OCI-LY3 (cell line): ENCODE measurements at regions not wholly inside any gene's neighbourhood (a gene's known extent, or its start where the extent isn't known, plus 50 kb on each side); places are given as distances from the start of the nearest gene placed in this dataset.

ENCODE experiments used
- H2AFZ ChIP-seq: fragments of 200-600, 300-600 bp; shearing (Covaris generic); 2 replicates; pipeline ENCODE4 v1.6.0; 2014; ENCODE audit warnings: antibody characterized with exemption, low read depth, low read length
- H3K27ac ChIP-seq: fragments of 200-600, 300-600 bp; sonication (generic); 2 replicates; pipeline ENCODE4 v1.5.1; 2014; ENCODE audit warnings: mild to moderate bottlenecking, low read length, moderate library complexity, mixed read lengths
- H3K27me3 ChIP-seq: fragments of 200-600, 300-600 bp; sonication (generic); 2 replicates; pipeline ENCODE4 v1.6.1; 2014; ENCODE audit warnings: low read depth, low read length, mixed read lengths
- H3K36me3 ChIP-seq: fragments of 200-600, 300-600 bp; sonication (generic); replicated peaks from 2 replicates; pipeline ENCODE3; 2014; ENCODE audit warnings: low read depth, low read length, mixed read lengths
- H3K4me1 ChIP-seq: fragments of 300-600, 200-600 bp; sonication (generic); 2 replicates; pipeline ENCODE4 v1.6.1; 2014; ENCODE audit warnings: low read length, mixed read lengths
- H3K4me2 ChIP-seq: fragments of 200-600, 300-600 bp; sonication (generic); 2 replicates; pipeline ENCODE4 v1.6.1; 2014; ENCODE audit warnings: low read length, mixed read lengths
- H3K4me3 ChIP-seq: fragments of 300-600, 200-600 bp; sonication (generic); 2 replicates; pipeline ENCODE4 v1.5.1; 2014; ENCODE audit warnings: antibody characterized with exemption, mild to moderate bottlenecking, low read length, moderate library complexity
- H3K79me2 ChIP-seq: fragments of 300-600, 200-600 bp; shearing (Covaris generic); 2 replicates; pipeline ENCODE4 v1.6.1; 2014; ENCODE audit warnings: mild to moderate bottlenecking, low read length, mixed read lengths
- H3K9ac ChIP-seq: fragments of 300-600, 200-600 bp; shearing (Covaris generic); 2 replicates; pipeline ENCODE4 v1.6.0; 2014; ENCODE audit warnings: mild to moderate bottlenecking, low read length, moderate library complexity
- H3K9me3 ChIP-seq: fragments of 200-600, 300-600 bp; shearing (Covaris generic); 2 replicates; pipeline ENCODE4 v1.6.1; 2014; ENCODE audit warnings: low read length, mixed read lengths; ENCODE audit not compliant: insufficient read depth
- H4K20me1 ChIP-seq: fragments of 200-600, 300-600 bp; sonication (generic); 2 replicates; pipeline ENCODE4 v1.6.1; 2016; ENCODE audit warnings: low read length, mixed read lengths; ENCODE audit not compliant: insufficient read depth
- EZH2phosphoT487 ChIP-seq: fragments of 200-600 bp; shearing (Covaris generic); IDR thresholded peaks from 2 replicates; pipeline ENCODE4 v1.6.1; 2018; ENCODE audit warnings: antibody characterized with exemption, mixed run types, low read depth
- TF ChIP-seq, protein P1 (sequence below): fragments of 200-600, 300-600 bp; sonication (generic); IDR thresholded peaks from 2 replicates; pipeline ENCODE4 v1.5.1; 2014; ENCODE audit warnings: antibody characterized with exemption, low read length, low read depth

DNA sequence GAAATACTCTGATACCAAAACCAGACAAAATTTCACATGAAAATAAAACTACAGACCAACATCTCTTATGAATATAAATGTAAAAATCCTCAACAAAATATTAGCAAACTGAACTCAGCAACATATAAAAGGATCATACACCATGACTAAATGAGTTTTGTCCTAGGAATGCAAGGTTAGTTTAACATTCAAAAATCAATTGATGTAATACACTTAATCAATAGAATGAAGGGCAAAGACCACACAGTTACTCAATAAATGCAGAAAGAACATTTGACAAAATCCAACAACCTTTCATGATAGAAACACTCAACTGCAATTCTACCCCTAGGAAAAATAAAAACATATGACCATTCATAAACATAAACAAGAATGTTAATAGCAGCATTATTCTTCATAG is 50.2 kb upstream of the DCTD start:
- no peaks in the 10 kb centered on the region for H3K36me3 ChIP-seq

More for the DNA sequence above, 50.2 kb upstream of the DCTD start:
- Histone ChIP-seq H3K9ac (no peak overlapping the region), H3K4me2 (no peak overlapping the region), H3K27ac (no peak overlapping the region), H4K20me1 (no peaks in the 10 kb centered on the region), H2AFZ (no peak overlapping the region), H3K4me1 (peaks cover 9% of the 10 kb centered on the region), H3K27me3 (no peaks in the 10 kb centered on the region), H3K79me2 (no peaks in the 10 kb centered on the region), H3K9me3 (no peaks in the 10 kb centered on the region), H3K4me3 (no peak overlapping the region)
- no peak for TF ChIP-seq EZH2phosphoT487
- TF ChIP-seq, protein P1, sequence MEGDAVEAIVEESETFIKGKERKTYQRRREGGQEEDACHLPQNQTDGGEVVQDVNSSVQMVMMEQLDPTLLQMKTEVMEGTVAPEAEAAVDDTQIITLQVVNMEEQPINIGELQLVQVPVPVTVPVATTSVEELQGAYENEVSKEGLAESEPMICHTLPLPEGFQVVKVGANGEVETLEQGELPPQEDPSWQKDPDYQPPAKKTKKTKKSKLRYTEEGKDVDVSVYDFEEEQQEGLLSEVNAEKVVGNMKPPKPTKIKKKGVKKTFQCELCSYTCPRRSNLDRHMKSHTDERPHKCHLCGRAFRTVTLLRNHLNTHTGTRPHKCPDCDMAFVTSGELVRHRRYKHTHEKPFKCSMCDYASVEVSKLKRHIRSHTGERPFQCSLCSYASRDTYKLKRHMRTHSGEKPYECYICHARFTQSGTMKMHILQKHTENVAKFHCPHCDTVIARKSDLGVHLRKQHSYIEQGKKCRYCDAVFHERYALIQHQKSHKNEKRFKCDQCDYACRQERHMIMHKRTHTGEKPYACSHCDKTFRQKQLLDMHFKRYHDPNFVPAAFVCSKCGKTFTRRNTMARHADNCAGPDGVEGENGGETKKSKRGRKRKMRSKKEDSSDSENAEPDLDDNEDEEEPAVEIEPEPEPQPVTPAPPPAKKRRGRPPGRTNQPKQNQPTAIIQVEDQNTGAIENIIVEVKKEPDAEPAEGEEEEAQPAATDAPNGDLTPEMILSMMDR = no peak
